ENCODE measurements at regions not wholly inside any gene's neighbourhood (a gene's known extent, or its start where the extent isn't known, plus 50 kb on each side); places are given as distances from the start of the nearest gene placed in this dataset.

DNA sequence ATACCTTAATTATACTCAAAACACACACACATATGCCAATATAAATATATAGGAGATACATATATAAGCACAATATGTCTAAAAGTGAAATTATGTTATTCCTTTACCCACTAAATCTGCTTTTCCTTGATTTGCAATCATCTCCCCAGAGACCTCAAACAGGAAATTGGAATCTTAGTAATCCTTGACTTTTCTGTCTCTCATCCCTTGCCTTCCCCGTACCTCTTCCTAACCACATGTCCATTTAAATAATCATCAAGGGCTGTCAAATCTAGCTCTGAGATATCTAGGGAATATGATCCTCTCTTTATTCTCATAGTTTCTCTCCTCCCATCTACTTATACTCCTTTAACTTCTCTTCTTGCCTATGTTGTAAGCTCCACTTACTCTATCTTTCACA is 336.6 kb downstream of the HGF start:
- TF ChIP-seq CTCF (conservative IDR thresholded peaks at IDR 0.05; ENCODE audit: low read depth, low read length) = no peak
- TF ChIP-seq EZH2phosphoT487 (IDR thresholded peaks at IDR 0.05; ENCODE audit: borderline replicate concordance, low read length) = no peak
